ENCODE measurements at regions not wholly inside any gene's neighbourhood (a gene's known extent, or its start where the extent isn't known, plus 50 kb on each side); places are given as distances from the start of the nearest gene placed in this dataset.

DNA sequence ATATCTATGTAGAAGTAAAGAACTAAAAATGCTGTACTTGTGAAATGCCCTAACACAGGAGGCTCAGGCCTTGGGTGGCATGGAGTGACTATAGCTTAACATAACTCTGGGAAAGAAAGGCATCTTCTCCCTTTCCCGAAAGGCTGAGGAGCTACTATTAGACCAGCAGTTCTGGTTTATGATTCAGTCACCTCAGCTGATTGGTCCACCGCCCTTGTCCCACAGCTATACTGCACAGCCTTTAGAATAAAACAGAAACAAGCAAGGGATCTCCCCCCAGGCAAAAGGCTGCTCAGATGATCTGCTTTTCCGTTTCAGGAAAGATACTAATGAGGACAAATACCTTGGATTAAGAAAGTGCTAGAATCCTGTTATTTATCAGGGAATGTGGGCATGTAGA is 171.3 kb downstream of the SNCA start:
- intact Hi-C loops (cut with micrococcal nuclease) (no loop called here), dilution Hi-C loops (cut with MboI; ENCODE audit: extremely low pct_ligation_motif_present, low sequenced_read_pairs) (no loop called here)
- ChIA-PET CTCF (interaction anchor here (0.9 to 2.1 kb wide), 5 partner anchors 8 to 203 kb away, joined by 3 to 6 read pairs (median 3); no protein-coding TSS in a partner anchor), POLR2A (no interaction called here)
- BruUV-seq (replicated peaks), result no TSS peak
- no peaks in the 10 kb centered on the region for H3K9me1 ChIP-seq (replicated peaks; ENCODE audit: control insufficient read depth, extremely low read depth, insufficient read depth, low read length)
- TF ChIP-seq POLR2A (IDR thresholded peaks at IDR 0.05; ENCODE audit: low read depth, low read length), result no peak
- no peak for TF ChIP-seq POLR2AphosphoS5 (IDR thresholded peaks at IDR 0.05; ENCODE audit: insufficient read depth, low read depth, low read length)
- TF ChIP-seq GATA2 (IDR thresholded peaks at IDR 0.05; ENCODE audit: insufficient read depth, insufficient read length, low read depth, low read length), result no peak
- TF ChIP-seq FOS (IDR thresholded peaks at IDR 0.05; ENCODE audit: borderline replicate concordance, insufficient read depth, low read length), result no peak
- TF ChIP-seq MYC (IDR thresholded peaks at IDR 0.05; ENCODE audit: low read depth, low read length), result no peak
- H4K20me1 ChIP-seq (replicated peaks; ENCODE audit: control insufficient read depth, extremely low read depth, insufficient read depth, low read length), result no peaks in the 10 kb centered on the region
- H3K9me3 ChIP-seq (replicated peaks; ENCODE audit: control insufficient read depth, insufficient read depth, low read length), result no peaks in the 10 kb centered on the region
- FAIRE-seq (no peak), DNase-seq (ENCODE audit: low read depth, low spot score) (no peak)
- no peak overlapping the region for H2AFZ ChIP-seq (ENCODE audit: low read depth, low read length)
- no peaks in the 10 kb centered on the region for H3K79me2 ChIP-seq (ENCODE audit: control insufficient read depth, insufficient read depth, low read length)
- peaks cover 9% of the 10 kb centered on the region for H3K4me1 ChIP-seq (ENCODE audit: control insufficient read depth, extremely low read depth, insufficient read depth, low read length)
- H3K36me3 ChIP-seq (ENCODE audit: control insufficient read depth in 2 of 2, extremely low read depth in 1 of 2, insufficient read depth in 2 of 2, low read length in 2 of 2), result no peaks in the 10 kb centered on the region
- no peak overlapping the region for H3K27ac ChIP-seq (ENCODE audit: insufficient read depth, low read depth, low read length)
- no peak overlapping the region for H3K4me2 ChIP-seq (ENCODE audit: insufficient read depth, low read length)
- no peak overlapping the region for H3K4me3 ChIP-seq (replicated peaks in 1 of 3; ENCODE audit: insufficient read depth in 1 of 3, low read depth in 1 of 3, low read length in 3 of 3)
- H3K9ac ChIP-seq (replicated peaks; ENCODE audit: extremely low read depth, insufficient read depth, low read length), result no peak overlapping the region
- H3K27me3 ChIP-seq (ENCODE audit: control insufficient read depth in 2 of 2, insufficient read depth in 2 of 2, low read length in 2 of 2), result no peaks in the 10 kb centered on the region

DNA sequence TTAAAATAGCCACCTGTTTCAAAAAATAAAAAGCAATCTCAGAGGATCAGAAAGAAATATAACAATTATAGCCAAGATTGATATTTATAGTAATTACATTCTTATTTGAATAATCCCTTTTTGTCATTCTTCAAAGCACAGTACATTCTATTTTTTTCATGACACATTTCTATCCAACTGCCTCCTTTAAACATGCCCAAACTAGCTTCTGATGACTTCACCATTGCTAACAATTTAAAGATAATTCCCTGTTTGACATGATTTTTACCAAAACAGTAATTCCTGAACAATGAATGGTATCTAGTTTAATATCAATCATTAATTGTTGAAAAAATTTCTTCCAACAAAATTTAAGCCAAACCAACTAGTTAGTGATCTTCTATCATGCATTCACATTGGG is 172.4 kb downstream of the SNCA start:
- dilution Hi-C loops (cut with MboI; ENCODE audit: extremely low pct_ligation_motif_present, low sequenced_read_pairs), result no loop called here
- ChIA-PET POLR2A (no interaction called here), CTCF (interaction anchor here (1.0 to 1.6 kb wide), 2 partner anchors 33 to 179 kb away, joined by 3 read pairs; no protein-coding TSS in a partner anchor)
- no peak for DNase-seq (ENCODE audit: low read depth, low spot score)
- Histone ChIP-seq H3K27me3 (ENCODE audit: control insufficient read depth in 2 of 2, insufficient read depth in 2 of 2, low read length in 2 of 2) (no peaks in the 10 kb centered on the region), H2AFZ (ENCODE audit: low read depth, low read length) (no peak overlapping the region), H3K9me3 (replicated peaks; ENCODE audit: control insufficient read depth, insufficient read depth, low read length) (no peaks in the 10 kb centered on the region), H3K27ac (ENCODE audit: insufficient read depth, low read depth, low read length) (no peak overlapping the region), H3K79me2 (ENCODE audit: control insufficient read depth, insufficient read depth, low read length) (no peaks in the 10 kb centered on the region), H3K36me3 (ENCODE audit: control insufficient read depth in 2 of 2, extremely low read depth in 1 of 2, insufficient read depth in 2 of 2, low read length in 2 of 2) (no peaks in the 10 kb centered on the region), H3K4me1 (ENCODE audit: control insufficient read depth, extremely low read depth, insufficient read depth, low read length) (peaks cover 9% of the 10 kb centered on the region), H3K4me2 (ENCODE audit: insufficient read depth, low read length) (no peak overlapping the region), H3K9ac (replicated peaks; ENCODE audit: extremely low read depth, insufficient read depth, low read length) (no peak overlapping the region), H4K20me1 (replicated peaks; ENCODE audit: control insufficient read depth, extremely low read depth, insufficient read depth, low read length) (no peaks in the 10 kb centered on the region), H3K9me1 (replicated peaks; ENCODE audit: control insufficient read depth, extremely low read depth, insufficient read depth, low read length) (no peaks in the 10 kb centered on the region), H3K4me3 (replicated peaks in 1 of 3; ENCODE audit: insufficient read depth in 1 of 3, low read depth in 1 of 3, low read length in 3 of 3) (no peak overlapping the region)
- intact Hi-C loops (cut with micrococcal nuclease), result no loop called here
- BruUV-seq (replicated peaks), result no TSS peak
- no peak for FAIRE-seq
- TF ChIP-seq, protein P1, sequence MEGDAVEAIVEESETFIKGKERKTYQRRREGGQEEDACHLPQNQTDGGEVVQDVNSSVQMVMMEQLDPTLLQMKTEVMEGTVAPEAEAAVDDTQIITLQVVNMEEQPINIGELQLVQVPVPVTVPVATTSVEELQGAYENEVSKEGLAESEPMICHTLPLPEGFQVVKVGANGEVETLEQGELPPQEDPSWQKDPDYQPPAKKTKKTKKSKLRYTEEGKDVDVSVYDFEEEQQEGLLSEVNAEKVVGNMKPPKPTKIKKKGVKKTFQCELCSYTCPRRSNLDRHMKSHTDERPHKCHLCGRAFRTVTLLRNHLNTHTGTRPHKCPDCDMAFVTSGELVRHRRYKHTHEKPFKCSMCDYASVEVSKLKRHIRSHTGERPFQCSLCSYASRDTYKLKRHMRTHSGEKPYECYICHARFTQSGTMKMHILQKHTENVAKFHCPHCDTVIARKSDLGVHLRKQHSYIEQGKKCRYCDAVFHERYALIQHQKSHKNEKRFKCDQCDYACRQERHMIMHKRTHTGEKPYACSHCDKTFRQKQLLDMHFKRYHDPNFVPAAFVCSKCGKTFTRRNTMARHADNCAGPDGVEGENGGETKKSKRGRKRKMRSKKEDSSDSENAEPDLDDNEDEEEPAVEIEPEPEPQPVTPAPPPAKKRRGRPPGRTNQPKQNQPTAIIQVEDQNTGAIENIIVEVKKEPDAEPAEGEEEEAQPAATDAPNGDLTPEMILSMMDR (IDR thresholded peaks at IDR 0.05; ENCODE audit: extremely low read depth in 1 of 2, insufficient read depth in 1 of 2, low read depth in 1 of 2, low read length in 2 of 2), result no peak
- TF ChIP-seq POLR2AphosphoS5 (IDR thresholded peaks at IDR 0.05; ENCODE audit: insufficient read depth, low read depth, low read length), result no peak
- TF ChIP-seq MYC (IDR thresholded peaks at IDR 0.05; ENCODE audit: low read depth, low read length), result no peak
- TF ChIP-seq, protein P2, sequence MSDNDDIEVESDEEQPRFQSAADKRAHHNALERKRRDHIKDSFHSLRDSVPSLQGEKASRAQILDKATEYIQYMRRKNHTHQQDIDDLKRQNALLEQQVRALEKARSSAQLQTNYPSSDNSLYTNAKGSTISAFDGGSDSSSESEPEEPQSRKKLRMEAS (IDR thresholded peaks at IDR 0.05; ENCODE audit: insufficient read depth, insufficient read length), result no peak
- TF ChIP-seq GATA2 (IDR thresholded peaks at IDR 0.05; ENCODE audit: insufficient read depth, insufficient read length, low read depth, low read length), result no peak
- no peak for TF ChIP-seq POLR2A (IDR thresholded peaks at IDR 0.05; ENCODE audit: low read depth, low read length)
- no peak for TF ChIP-seq FOS (IDR thresholded peaks at IDR 0.05; ENCODE audit: borderline replicate concordance, insufficient read depth, low read length)
- no peak for TF ChIP-seq EZH2 (IDR thresholded peaks at IDR 0.05; ENCODE audit: borderline replicate concordance, low read depth, low read length, severe bottlenecking)
- no peak for TF ChIP-seq JUN (IDR thresholded peaks at IDR 0.05; ENCODE audit: borderline replicate concordance, insufficient read depth, insufficient read length, low read depth)
